Calu3 (cell line): ENCODE measurements at regions not wholly inside any gene's neighbourhood (a gene's known extent, or its start where the extent isn't known, plus 50 kb on each side); places are given as distances from the start of the nearest gene placed in this dataset.

Source experiments
- BruUV-seq: library from RNA; stranded (reverse); fragments of 400-500 nt; replicated peaks from 2 replicates; lab custom pipeline; 2021; lab: Mats Ljungman, UMichigan
- CTCF ChIA-PET: fragments of 300-600 bp; sonication (Branson Sonifier 250); formaldehyde crosslinking; loops from one replicate; lab custom pipeline; 2022; ENCODE audit warnings: antibody characterized with exemption; lab: Charles Lee
- DNase-seq: peaks from one replicate; pipeline ENCODE4 v3.0.0; 2022
- H3K27ac Mint-ChIP-seq: one replicate; pipeline ENCODE4 v1.8.0; 2022; ENCODE audit warnings: mixed read lengths; ENCODE audit not compliant: unreplicated experiment
- H3K27me3 Mint-ChIP-seq: one replicate; pipeline ENCODE4 v1.8.0; 2022; ENCODE audit warnings: mixed read lengths; ENCODE audit not compliant: unreplicated experiment
- H3K36me3 Mint-ChIP-seq: one replicate; pipeline ENCODE4 v1.8.0; 2022; ENCODE audit warnings: mild to moderate bottlenecking, moderate library complexity, mixed read lengths; ENCODE audit not compliant: insufficient read depth, unreplicated experiment
- H3K4me1 Mint-ChIP-seq: one replicate; pipeline ENCODE4 v1.8.0; 2022; ENCODE audit warnings: mild to moderate bottlenecking, low read depth, mixed read lengths; ENCODE audit not compliant: unreplicated experiment
- H3K4me3 Mint-ChIP-seq: one replicate; pipeline ENCODE4 v1.8.0; 2022; ENCODE audit warnings: mild to moderate bottlenecking, low read depth, moderate library complexity, mixed read lengths; ENCODE audit not compliant: unreplicated experiment
- H3K9me3 Mint-ChIP-seq: one replicate; pipeline ENCODE4 v1.8.0; 2022; ENCODE audit warnings: low read depth, mixed read lengths; ENCODE audit not compliant: unreplicated experiment
- CTCF ChIP-seq: fragments of 200-600 bp; IDR thresholded peaks from one replicate; pipeline ENCODE4 v1.8.0; 2022; ENCODE audit warnings: antibody characterized with exemption; ENCODE audit not compliant: unreplicated experiment
- intact Hi-C: fragments of 100-400 bp; cut with micrococcal nuclease; formaldehyde crosslinking; loops from one replicate; pipeline ENCODE4 v1.10.0; 2022; ENCODE audit not compliant: unreplicated experiment

- intact Hi-C loops = no loop called here
- no TSS peak for BruUV-seq
Observed at GRCh38 chr1:24261977-24262376, 57.2 kb upstream of the GRHL3 start.

GRCh38 chr1:24258735-24259424 is 60.3 kb upstream of the GRHL3 start:
- DNase-seq = no peak
- TF ChIP-seq CTCF = no peak
- Mint-ChIP-seq H3K27me3 (no peaks in the 10 kb centered on the region), H3K27ac (no peak overlapping the region), H3K36me3 (no peaks in the 10 kb centered on the region), H3K9me3 (no peaks in the 10 kb centered on the region), H3K4me3 (no peak overlapping the region), H3K4me1 (peaks cover 8% of the 10 kb centered on the region)
- intact Hi-C loops = no loop called here
- CTCF ChIA-PET = no interaction called here
- no TSS peak for BruUV-seq

More at GRCh38 chr1:24261977-24262376, 57.2 kb upstream of the GRHL3 start:
- Mint-ChIP-seq H3K4me3 (no peak overlapping the region), H3K27me3 (no peaks in the 10 kb centered on the region), H3K4me1 (peaks cover 33% of the 10 kb centered on the region), H3K9me3 (no peaks in the 10 kb centered on the region), H3K27ac (no peak overlapping the region), H3K36me3 (peaks cover 6% of the 10 kb centered on the region)
- DNase-seq = no peak
- no peak for TF ChIP-seq CTCF
- CTCF ChIA-PET = no interaction called here

- BruUV-seq = no TSS peak
- Mint-ChIP-seq H3K27ac (no peak overlapping the region), H3K4me1 (peaks cover 11% of the 10 kb centered on the region), H3K4me3 (no peak overlapping the region), H3K36me3 (no peaks in the 10 kb centered on the region), H3K27me3 (no peaks in the 10 kb centered on the region), H3K9me3 (no peaks in the 10 kb centered on the region)
- TF ChIP-seq CTCF = no peak
- CTCF ChIA-PET = interaction anchor here (1.4 kb wide), 1 partner anchor 9 kb away, joined by 4 read pairs; no protein-coding TSS in a partner anchor
- no peak for DNase-seq
- intact Hi-C loops = no loop called here
Observed at GRCh38 chr1:24257373-24257772, 61.8 kb upstream of the GRHL3 start.

GRCh38 chr1:24256687-24257086 is 62.5 kb upstream of the GRHL3 start:
- intact Hi-C loops = no loop called here
- TF ChIP-seq CTCF = no peak
- no TSS peak for BruUV-seq
- Mint-ChIP-seq H3K36me3 (no peaks in the 10 kb centered on the region), H3K27ac (no peak overlapping the region), H3K4me1 (peaks cover 15% of the 10 kb centered on the region), H3K9me3 (no peaks in the 10 kb centered on the region), H3K4me3 (no peak overlapping the region), H3K27me3 (no peaks in the 10 kb centered on the region)
- no peak for DNase-seq
- CTCF ChIA-PET = interaction anchor here (1.4 kb wide), 1 partner anchor 10 kb away, joined by 4 read pairs; no protein-coding TSS in a partner anchor
